ENCODE measurements at regions not wholly inside any gene's neighbourhood (a gene's known extent, or its start where the extent isn't known, plus 50 kb on each side); places are given as distances from the start of the nearest gene placed in this dataset.

GRCh38 chr9:36781533-36781932, 208.8 kb downstream of the MELK start:
- Histone ChIP-seq H3K4me2 (ENCODE audit: insufficient read depth in 1 of 2, low read depth in 2 of 2, low read length in 2 of 2) (no peak overlapping the region), H2AFZ (ENCODE audit: low read length) (no peak overlapping the region), H3K36me3 (ENCODE audit: control insufficient read depth in 2 of 4, insufficient read depth in 4 of 4, low read length in 3 of 4) (no peaks in the 10 kb centered on the region), H3K23me2 (ENCODE audit: low read depth, low read length) (no peaks in the 10 kb centered on the region; the same call in 1 of the 2 replicates), H4K8ac (ENCODE audit: extremely low read depth, insufficient read depth, low read length) (no peak overlapping the region), H2BK12ac (ENCODE audit: low read depth, low read length) (no peak overlapping the region), H3K4ac (replicated peaks; ENCODE audit: insufficient read length, low read depth, low read length) (no peak overlapping the region), H2BK20ac (ENCODE audit: low read length) (no peak overlapping the region), H3K4me3 (ENCODE audit: extremely low read depth in 1 of 4, insufficient read depth in 2 of 4, low read depth in 3 of 4, low read length in 4 of 4) (no peak overlapping the region), H3K18ac (ENCODE audit: extremely low read depth, low read length) (no peak overlapping the region), H4K91ac (replicated peaks; ENCODE audit: insufficient read length, low read length) (no peak overlapping the region), H3K79me1 (ENCODE audit: low read depth, low read length) (no peaks in the 10 kb centered on the region), H2AK5ac (ENCODE audit: low read depth, low read length) (no peak overlapping the region), H3K4me1 (replicated peaks in 1 of 4; ENCODE audit: control insufficient read depth in 3 of 4, insufficient read depth in 4 of 4, low read length in 3 of 4) (no peaks in the 10 kb centered on the region; a peak in 1 of 7 replicates), H3K9me3 (ENCODE audit: insufficient read depth in 2 of 2, low read depth in 1 of 2, low read length in 1 of 2) (no peaks in the 10 kb centered on the region), H2BK5ac (ENCODE audit: low read depth, low read length) (no peak overlapping the region), H3K56ac (replicated peaks; ENCODE audit: insufficient read length, low read depth, low read length) (no peak overlapping the region), H3K14ac (ENCODE audit: insufficient read length) (no peak overlapping the region), H2BK120ac (replicated peaks; ENCODE audit: low read depth, low read length) (no peak overlapping the region), H4K20me1 (replicated peaks in 1 of 2; ENCODE audit: control insufficient read depth in 1 of 2, insufficient read depth in 2 of 2, low read length in 2 of 2) (no peaks in the 10 kb centered on the region), H2BK15ac (ENCODE audit: low read length) (no peak overlapping the region), H3K23ac (ENCODE audit: insufficient read length) (no peak overlapping the region), H3K79me2 (ENCODE audit: control insufficient read depth in 1 of 2, insufficient read depth in 2 of 2, low read length in 2 of 2) (no peaks in the 10 kb centered on the region), H4K5ac (ENCODE audit: insufficient read length, low read depth, low read length) (no peak overlapping the region), H3K27me3 (replicated peaks in 1 of 4; ENCODE audit: control insufficient read depth in 3 of 4, extremely low read depth in 1 of 4, insufficient read depth in 3 of 4, low read length in 3 of 4) (no peaks in the 10 kb centered on the region; a peak in 1 of 7 replicates), H3K9ac (replicated peaks in 1 of 4; ENCODE audit: extremely low read depth in 1 of 4, low read depth in 3 of 4, low read length in 3 of 4) (no peak overlapping the region), H3K27ac (ENCODE audit: low read depth, low read length) (no peak overlapping the region)
- FAIRE-seq (no peak), DNase-seq (ENCODE audit: low read depth in 1 of 2, low spot score in 2 of 2) (no peak)
- ChIA-PET CTCF (ENCODE audit: partially characterized antibody) (interaction anchor here (0.7 to 1.0 kb wide), 4 partner anchors 18 to 187 kb away, joined by 3 read pairs; no protein-coding TSS in a partner anchor), POLR2A (ENCODE audit: partially characterized antibody) (no interaction called here)
- WGBS, 2 experiments (ENCODE audit: extremely low coverage in 1 of 2, insufficient coverage in 1 of 2, insufficient read length in 1 of 2, insufficient replicate concordance in 2 of 2, low coverage in 1 of 2, low lambda C conversion rate in 2 of 2, missing lambda C conversion rate in 1 of 2), result 89% methylated on average over 10 of the region's 10 CpGs; no CpG with 5 or more reads in 1 of the 2 experiments
- TF ChIP-seq CBX5 (IDR thresholded peaks at IDR 0.05; ENCODE audit: low read depth, low read length) (no peak), GABPA (IDR thresholded peaks at IDR 0.05; ENCODE audit: borderline replicate concordance, insufficient read depth, low read length) (no peak), YY1 (IDR thresholded peaks at IDR 0.05; ENCODE audit: low read depth, low read length) (no peak), SIN3A (conservative IDR thresholded peaks at IDR 0.05 in 1 of 2, IDR thresholded peaks at IDR 0.05 in 1 of 2; ENCODE audit: low read depth in 1 of 2, low read length in 2 of 2) (no peak), EGR1 (IDR thresholded peaks at IDR 0.05; ENCODE audit: borderline replicate concordance, low read depth, low read length) (no peak), FOSL1 (IDR thresholded peaks at IDR 0.05; ENCODE audit: insufficient read depth, low read depth, low read length) (no peak), SAP30 (IDR thresholded peaks at IDR 0.05; ENCODE audit: insufficient read depth, insufficient replicate concordance, low read length) (no peak), HDAC6 (IDR thresholded peaks at IDR 0.05; ENCODE audit: low read depth, low read length) (no peak), HDAC2 (IDR thresholded peaks at IDR 0.05; ENCODE audit: borderline replicate concordance in 1 of 2, low read depth in 2 of 2, low read length in 2 of 2) (no peak), NRF1 (IDR thresholded peaks at IDR 0.05; ENCODE audit: low read depth, low read length) (no peak), POLR2A (IDR thresholded peaks at IDR 0.05; ENCODE audit: control extremely low read depth in 1 of 2, low read depth in 2 of 2, low read length in 2 of 2) (no peak), POU5F1 (IDR thresholded peaks at IDR 0.05; ENCODE audit: low read depth, low read length) (no peak), TAF7 (optimal IDR thresholded peaks at IDR 0.05; ENCODE audit: borderline replicate concordance, low read depth, low read length) (no peak)
- TF ChIP-seq, protein P1, sequence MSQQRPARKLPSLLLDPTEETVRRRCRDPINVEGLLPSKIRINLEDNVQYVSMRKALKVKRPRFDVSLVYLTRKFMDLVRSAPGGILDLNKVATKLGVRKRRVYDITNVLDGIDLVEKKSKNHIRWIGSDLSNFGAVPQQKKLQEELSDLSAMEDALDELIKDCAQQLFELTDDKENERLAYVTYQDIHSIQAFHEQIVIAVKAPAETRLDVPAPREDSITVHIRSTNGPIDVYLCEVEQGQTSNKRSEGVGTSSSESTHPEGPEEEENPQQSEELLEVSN (IDR thresholded peaks at IDR 0.05), result no peak

Data from H1 (cell line).